HEK293 (cell line): ENCODE measurements at regions not wholly inside any gene's neighbourhood (a gene's known extent, or its start where the extent isn't known, plus 50 kb on each side); places are given as distances from the start of the nearest gene placed in this dataset.

ENCODE experiments used
- CTCF ChIA-PET: fragments of 350-600 bp; formaldehyde crosslinking; extraction: SDS; loops from one replicate; lab custom pipeline; 2021; ENCODE audit warnings: antibody characterized with exemption; lab: Yijun Ruan, JAX
- POLR2A ChIA-PET: fragments of 300-600 bp; formaldehyde crosslinking; extraction: SDS; loops from one replicate; lab custom pipeline; 2020; ENCODE audit warnings: antibody characterized with exemption, inconsistent platforms; lab: Yijun Ruan, JAX
- H3K27ac ChIP-seq: fragments of 200-500 bp; sonication (Bioruptor generic); 2 replicates; pipeline ENCODE4 v1.5.1; 2014; ENCODE audit warnings: low read depth, low read length, control low read depth, inconsistent platforms; ENCODE audit errors: extremely low read depth
- H3K36me3 ChIP-seq, 2 experiments: fragments of 200-500 bp in 1 of 2; sonication (Bioruptor generic) in 1 of 2; 1 replicate in 1 of 2; 2 replicates in 1 of 2; pipeline ENCODE4 v1.5.1; 2014 to 2017; ENCODE audit warnings: inconsistent platforms in 2 of 2, low read length in 2 of 2; ENCODE audit not compliant: control insufficient read depth in 2 of 2, insufficient read depth in 1 of 2
- H3K4me1 ChIP-seq: fragments of 200-500 bp; sonication (Bioruptor generic); 2 replicates; pipeline ENCODE4 v1.5.1; 2014; ENCODE audit warnings: mild to moderate bottlenecking, low read length, inconsistent platforms; ENCODE audit not compliant: control insufficient read depth, insufficient read depth
- H3K4me3 ChIP-seq: 2 replicates; pipeline ENCODE4 v1.5.1; 2011; ENCODE audit warnings: low read depth, mild to moderate bottlenecking, control low read depth, low read length, moderate library complexity
- H3K9me3 ChIP-seq: fragments of 200-500 bp; sonication (Bioruptor generic); 2 replicates; pipeline ENCODE4 v1.5.1; 2014; ENCODE audit warnings: low read depth, low read length, inconsistent platforms; ENCODE audit not compliant: control insufficient read depth, insufficient read depth
- BCL11B ChIP-seq: fragments of 450-650 bp; formaldehyde crosslinking; IDR thresholded peaks from 2 replicates; pipeline ENCODE4 v1.5.1; 2016; ENCODE audit warnings: low read depth, missing biosample characterization, missing genetic modification characterization
- BCL6B ChIP-seq: fragments of 450-650 bp; formaldehyde crosslinking; IDR thresholded peaks from 2 replicates; pipeline ENCODE4 v1.5.1; 2017; ENCODE audit warnings: missing biosample characterization, missing genetic modification characterization
- GLI2 ChIP-seq: fragments of 450-650 bp; formaldehyde crosslinking; IDR thresholded peaks from 2 replicates; pipeline ENCODE4; 2017; ENCODE audit warnings: missing biosample characterization, missing genetic modification characterization, low read depth, borderline replicate concordance
- HOXD13 ChIP-seq: sonication (generic); formaldehyde crosslinking; IDR thresholded peaks from 2 replicates; pipeline ENCODE4 v1.8.0; 2022; ENCODE audit warnings: missing genetic modification reagents, borderline replicate concordance
- KLF10 ChIP-seq: fragments of 450-650 bp; IDR thresholded peaks from 2 replicates; pipeline ENCODE4 v1.5.1; 2018; ENCODE audit warnings: missing biosample characterization, mild to moderate bottlenecking, missing genetic modification characterization
- TRIM28 ChIP-seq: IDR thresholded peaks from 2 replicates; pipeline ENCODE4 v1.6.1; 2011; ENCODE audit warnings: low read length, control low read depth, borderline replicate concordance
- WT1 ChIP-seq: fragments of 450-650 bp; formaldehyde crosslinking; IDR thresholded peaks from 2 replicates; pipeline ENCODE4 v1.5.1; 2016; ENCODE audit warnings: missing biosample characterization, missing genetic modification characterization
- ZBTB10 ChIP-seq: fragments of 450-650 bp; formaldehyde crosslinking; IDR thresholded peaks from 2 replicates; pipeline ENCODE4 v1.5.1; 2016; ENCODE audit warnings: missing biosample characterization, missing genetic modification characterization
- ZFP69B ChIP-seq: fragments of 450-650 bp; formaldehyde crosslinking; IDR thresholded peaks from 2 replicates; pipeline ENCODE4 v1.5.1; 2016; ENCODE audit warnings: missing biosample characterization, missing genetic modification characterization
- ZNF114 ChIP-seq: fragments of 450-650 bp; formaldehyde crosslinking; IDR thresholded peaks from 2 replicates; pipeline ENCODE4 v1.5.0; 2017; ENCODE audit warnings: missing biosample characterization, missing genetic modification characterization
- ZNF214 ChIP-seq: fragments of 450-650 bp; formaldehyde crosslinking; IDR thresholded peaks from 2 replicates; pipeline ENCODE4 v1.5.1; 2017; ENCODE audit warnings: missing biosample characterization, mild to moderate bottlenecking, missing genetic modification characterization, borderline replicate concordance
- ZNF24 ChIP-seq: fragments of 450-650 bp; formaldehyde crosslinking; IDR thresholded peaks from 2 replicates; pipeline ENCODE4 v1.5.1; 2016; ENCODE audit warnings: missing biosample characterization, missing genetic modification characterization
- ZNF26 ChIP-seq: fragments of 450-650 bp; formaldehyde crosslinking; IDR thresholded peaks from 2 replicates; pipeline ENCODE4 v1.5.1; 2016; ENCODE audit warnings: missing biosample characterization, missing genetic modification characterization
- ZNF266 ChIP-seq: fragments of 450-650 bp; formaldehyde crosslinking; IDR thresholded peaks from 2 replicates; pipeline ENCODE4 v1.5.1; 2016; ENCODE audit warnings: missing biosample characterization, missing genetic modification characterization, low read depth
- ZNF302 ChIP-seq: fragments of 450-650 bp; formaldehyde crosslinking; IDR thresholded peaks from 2 replicates; pipeline ENCODE4 v1.5.1; 2016; ENCODE audit warnings: missing biosample characterization, missing genetic modification characterization, low read depth
- ZNF514 ChIP-seq: fragments of 450-650 bp; formaldehyde crosslinking; IDR thresholded peaks from 2 replicates; pipeline ENCODE4 v1.5.1; 2016; ENCODE audit warnings: missing biosample characterization, missing genetic modification characterization
- ZNF707 ChIP-seq: fragments of 450-650 bp; formaldehyde crosslinking; IDR thresholded peaks from 2 replicates; pipeline ENCODE4 v1.5.1; 2016; ENCODE audit warnings: missing biosample characterization, missing genetic modification characterization
- ZNF76 ChIP-seq: fragments of 450-650 bp; formaldehyde crosslinking; IDR thresholded peaks from 2 replicates; pipeline ENCODE4; 2016; ENCODE audit warnings: low read depth, missing biosample characterization, missing genetic modification characterization, borderline replicate concordance
- ZSCAN30 ChIP-seq: fragments of 450-650 bp; IDR thresholded peaks from 2 replicates; pipeline ENCODE4 v1.5.1; 2018; ENCODE audit warnings: missing biosample characterization, mild to moderate bottlenecking, missing genetic modification characterization, moderate library complexity
- ZSCAN4 ChIP-seq: fragments of 450-650 bp; formaldehyde crosslinking; IDR thresholded peaks from 2 replicates; pipeline ENCODE4 v1.5.1; 2017; ENCODE audit warnings: missing biosample characterization, missing genetic modification characterization

GRCh38 chr2:167537743-167538142 lies 649.5 kb downstream of the XIRP2 start:
- Histone ChIP-seq H3K9me3 (no peaks in the 10 kb centered on the region), H3K36me3 (no peaks in the 10 kb centered on the region)
- no peak for TF ChIP-seq ZNF214 (tag by site-specific recombination)
- no peak for TF ChIP-seq ZNF114
- TF ChIP-seq BCL6B (tag by site-specific recombination), result no peak
- TF ChIP-seq ZNF76 (tag by site-specific recombination), result no peak
- no peak for TF ChIP-seq TRIM28
- no peak for TF ChIP-seq ZNF24
- no peak for TF ChIP-seq ZSCAN4 (tag by site-specific recombination)
- TF ChIP-seq, all 188 proteins: peak for 0
- ChIA-PET CTCF (interaction anchor here (0.5 kb wide), 1 partner anchor 195 kb away, joined by 4 read pairs; no protein-coding TSS in a partner anchor), POLR2A (no interaction called here)
- H3K27ac ChIP-seq, result no peak overlapping the region
- H3K4me3 ChIP-seq, result no peak overlapping the region
- H3K4me1 ChIP-seq, result no peaks in the 10 kb centered on the region

- H3K27ac ChIP-seq, result no peak overlapping the region
- H3K4me3 ChIP-seq, result no peak overlapping the region
- ChIA-PET POLR2A (no interaction called here), CTCF (interaction anchor here (2.9 kb wide), 1 partner anchor 15 kb away, joined by 10 read pairs; no protein-coding TSS in a partner anchor)
- TF ChIP-seq HOXD13 (CRISPR knock-in tag) (no peak), BCL11B (tag by site-specific recombination) (no peak), ZBTB10 (tag by site-specific recombination) (no peak), ZFP69B (tag by site-specific recombination) (no peak), GLI2 (tag by site-specific recombination) (no peak), KLF10 (no peak), ZNF26 (tag by site-specific recombination) (no peak), ZNF266 (tag by site-specific recombination) (no peak), ZNF514 (no peak), ZNF302 (no peak), ZNF707 (tag by site-specific recombination) (no peak), ZSCAN30 (tag by site-specific recombination) (no peak), ZNF24 (no peak), WT1 (tag by site-specific recombination) (no peak)
- H3K9me3 ChIP-seq, result no peaks in the 10 kb centered on the region
- no peaks in the 10 kb centered on the region for H3K36me3 ChIP-seq
- no peaks in the 10 kb centered on the region for H3K4me1 ChIP-seq
Observed at GRCh38 chr2:167534443-167534842, 646.2 kb downstream of the XIRP2 start.
